ENCODE measurements at regions not wholly inside any gene's neighbourhood (a gene's known extent, or its start where the extent isn't known, plus 50 kb on each side); places are given as distances from the start of the nearest gene placed in this dataset.

DNA sequence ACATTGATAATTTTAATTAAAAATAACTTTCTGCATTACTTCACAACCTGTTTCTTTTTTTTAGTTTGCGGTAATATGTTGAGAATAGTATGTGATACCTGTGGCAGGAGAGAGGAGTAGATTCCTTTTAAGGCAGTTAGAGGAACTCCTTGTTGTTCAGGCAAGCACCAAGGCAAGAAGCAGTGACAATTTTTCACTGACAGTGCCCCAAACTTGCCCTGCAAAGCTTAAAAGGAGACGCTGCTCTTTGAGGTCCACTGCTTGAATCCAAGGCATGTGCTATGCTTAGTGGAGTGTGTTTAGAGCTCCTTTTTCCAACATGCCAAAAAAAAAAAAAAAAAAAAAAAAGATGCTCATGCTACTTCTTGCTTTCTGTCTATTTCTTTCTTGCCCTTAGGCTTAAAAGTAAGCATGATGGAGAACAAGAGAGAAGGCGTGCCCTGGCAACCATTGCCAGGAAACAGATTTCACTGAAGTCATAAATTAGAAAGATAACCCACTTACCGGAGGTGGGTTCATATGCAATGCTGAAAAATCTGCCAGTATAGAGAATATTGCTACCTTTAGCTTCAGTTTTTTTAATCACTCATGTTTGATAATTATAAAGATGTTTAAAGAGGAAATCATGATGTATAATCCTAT lies 58.3 kb upstream of the DYRK2 start:
- Histone ChIP-seq H3K9me1 (ENCODE audit: control insufficient read depth, extremely low read depth, insufficient read depth, low read length) (no peaks in the 10 kb centered on the region), H3K27me3 (ENCODE audit: control insufficient read depth, extremely low read depth, insufficient read depth, low read length) (no peaks in the 10 kb centered on the region), H3K4me1 (ENCODE audit: control insufficient read depth, extremely low read depth, insufficient read depth, low read length) (peaks cover 17% of the 10 kb centered on the region), H3K27ac (ENCODE audit: control insufficient read depth, insufficient read depth, low read length) (no peak overlapping the region), H3K79me2 (ENCODE audit: control insufficient read depth, insufficient read depth, low read length) (no peaks in the 10 kb centered on the region), H3K4me3 (ENCODE audit: control insufficient read depth in 2 of 3, extremely low read depth in 1 of 3, insufficient read depth in 2 of 3, low read depth in 1 of 3, low read length in 3 of 3) (no peak overlapping the region), H3K36me3 (ENCODE audit: control insufficient read depth in 2 of 2, extremely low read depth in 1 of 2, insufficient read depth in 2 of 2, low read length in 2 of 2) (no peaks in the 10 kb centered on the region), H3K9ac (ENCODE audit: control insufficient read depth, extremely low read depth, insufficient read depth, low read length) (no peak overlapping the region), H3K9me3 (ENCODE audit: control insufficient read depth, low read depth, low read length) (no peaks in the 10 kb centered on the region), H4K20me1 (ENCODE audit: control insufficient read depth, extremely low read depth, insufficient read depth, low read length) (no peaks in the 10 kb centered on the region), H3K4me2 (ENCODE audit: control insufficient read depth, extremely low read depth, insufficient read depth, low read depth, low read length) (no peak overlapping the region), H2AFZ (ENCODE audit: control insufficient read depth, low read length) (no peak overlapping the region)
- dilution Hi-C loops (cut with MboI; ENCODE audit: extremely low pct_ligation_motif_present, low sequenced_read_pairs): no loop called here
- TF ChIP-seq, protein P1, sequence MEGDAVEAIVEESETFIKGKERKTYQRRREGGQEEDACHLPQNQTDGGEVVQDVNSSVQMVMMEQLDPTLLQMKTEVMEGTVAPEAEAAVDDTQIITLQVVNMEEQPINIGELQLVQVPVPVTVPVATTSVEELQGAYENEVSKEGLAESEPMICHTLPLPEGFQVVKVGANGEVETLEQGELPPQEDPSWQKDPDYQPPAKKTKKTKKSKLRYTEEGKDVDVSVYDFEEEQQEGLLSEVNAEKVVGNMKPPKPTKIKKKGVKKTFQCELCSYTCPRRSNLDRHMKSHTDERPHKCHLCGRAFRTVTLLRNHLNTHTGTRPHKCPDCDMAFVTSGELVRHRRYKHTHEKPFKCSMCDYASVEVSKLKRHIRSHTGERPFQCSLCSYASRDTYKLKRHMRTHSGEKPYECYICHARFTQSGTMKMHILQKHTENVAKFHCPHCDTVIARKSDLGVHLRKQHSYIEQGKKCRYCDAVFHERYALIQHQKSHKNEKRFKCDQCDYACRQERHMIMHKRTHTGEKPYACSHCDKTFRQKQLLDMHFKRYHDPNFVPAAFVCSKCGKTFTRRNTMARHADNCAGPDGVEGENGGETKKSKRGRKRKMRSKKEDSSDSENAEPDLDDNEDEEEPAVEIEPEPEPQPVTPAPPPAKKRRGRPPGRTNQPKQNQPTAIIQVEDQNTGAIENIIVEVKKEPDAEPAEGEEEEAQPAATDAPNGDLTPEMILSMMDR (optimal IDR thresholded peaks at IDR 0.05 in 1 of 3, IDR thresholded peaks at IDR 0.05 in 1 of 3, conservative IDR thresholded peaks at IDR 0.05 in 1 of 3; ENCODE audit: extremely low read depth in 1 of 3, insufficient read depth in 2 of 3, low read length in 3 of 3): no peak
- TF ChIP-seq EZH2 (IDR thresholded peaks at IDR 0.05; ENCODE audit: low read length): no peak
- FAIRE-seq (no peak), DNase-seq (ENCODE audit: low read depth, low spot score) (no peak)

GRCh38 chr12:67592228-67593011 lies 56.1 kb upstream of the DYRK2 start:
- Histone ChIP-seq H3K4me1 (ENCODE audit: control insufficient read depth, extremely low read depth, insufficient read depth, low read length) (peaks cover 17% of the 10 kb centered on the region), H3K9me1 (ENCODE audit: control insufficient read depth, extremely low read depth, insufficient read depth, low read length) (no peaks in the 10 kb centered on the region), H3K27ac (ENCODE audit: control insufficient read depth, insufficient read depth, low read length) (peak overlapping the region; percentile 16), H3K36me3 (ENCODE audit: control insufficient read depth in 2 of 2, extremely low read depth in 1 of 2, insufficient read depth in 2 of 2, low read length in 2 of 2) (no peaks in the 10 kb centered on the region), H3K4me2 (ENCODE audit: control insufficient read depth, extremely low read depth, insufficient read depth, low read depth, low read length) (peak overlapping the region; percentile 68), H2AFZ (ENCODE audit: control insufficient read depth, low read length) (no peak overlapping the region), H3K9me3 (ENCODE audit: control insufficient read depth, low read depth, low read length) (no peaks in the 10 kb centered on the region), H4K20me1 (ENCODE audit: control insufficient read depth, extremely low read depth, insufficient read depth, low read length) (no peaks in the 10 kb centered on the region), H3K9ac (ENCODE audit: control insufficient read depth, extremely low read depth, insufficient read depth, low read length) (no peak overlapping the region), H3K79me2 (ENCODE audit: control insufficient read depth, insufficient read depth, low read length) (no peaks in the 10 kb centered on the region), H3K4me3 (ENCODE audit: control insufficient read depth in 2 of 3, extremely low read depth in 1 of 3, insufficient read depth in 2 of 3, low read depth in 1 of 3, low read length in 3 of 3) (peak overlapping the region in 2 of 3 experiments; percentile 12 to 22), H3K27me3 (ENCODE audit: control insufficient read depth, extremely low read depth, insufficient read depth, low read length) (no peaks in the 10 kb centered on the region)
- dilution Hi-C loops (cut with MboI; ENCODE audit: extremely low pct_ligation_motif_present, low sequenced_read_pairs): no loop called here
- DNase-seq (ENCODE audit: low read depth, low spot score) (no peak), FAIRE-seq (no peak)
- TF ChIP-seq, protein P1 (optimal IDR thresholded peaks at IDR 0.05 in 1 of 3, IDR thresholded peaks at IDR 0.05 in 1 of 3, conservative IDR thresholded peaks at IDR 0.05 in 1 of 3; ENCODE audit: extremely low read depth in 1 of 3, insufficient read depth in 2 of 3, low read length in 3 of 3): no peak
- TF ChIP-seq EZH2 (IDR thresholded peaks at IDR 0.05; ENCODE audit: low read length): no peak

Measured in keratinocyte (primary cell).